Parathyroid adenoma (tissue), 2 donors: ENCODE measurements at regions not wholly inside any gene's neighbourhood (a gene's known extent, or its start where the extent isn't known, plus 50 kb on each side); places are given as distances from the start of the nearest gene placed in this dataset.

Source experiments
- H2AFZ ChIP-seq: fragments of 300-600 bp; sonication (generic); one replicate; pipeline ENCODE4 v1.7.0; 2017; ENCODE audit warnings: antibody characterized with exemption, mild to moderate bottlenecking
- H3K27ac ChIP-seq: fragments of 300-600 bp; sonication (generic); one replicate; pipeline ENCODE4 v1.7.0; 2017
- H3K27me3 ChIP-seq: fragments of 300-600 bp; sonication (generic); one replicate; pipeline ENCODE4 v1.7.0; 2017; ENCODE audit warnings: low read length; ENCODE audit not compliant: control insufficient read depth, insufficient read depth
- H3K36me3 ChIP-seq: fragments of 300-600 bp; sonication (generic); one replicate; pipeline ENCODE4 v1.7.0; 2017; ENCODE audit warnings: low read length; ENCODE audit not compliant: control insufficient read depth, insufficient read depth
- H3K4me1 ChIP-seq: fragments of 300-600 bp; sonication (generic); one replicate; pipeline ENCODE4 v1.7.0; 2017; ENCODE audit warnings: control low read depth
- H3K4me2 ChIP-seq: fragments of 300-600 bp; sonication (generic); one replicate; pipeline ENCODE4 v1.7.0; 2017; ENCODE audit warnings: low read length
- H3K4me3 ChIP-seq: fragments of 300-600 bp; sonication (generic); one replicate; pipeline ENCODE4 v1.7.0; 2017; ENCODE audit warnings: low read depth, low read length
- H3K79me2 ChIP-seq: fragments of 300-600 bp; sonication (generic); one replicate; pipeline ENCODE4 v1.7.0; 2017; ENCODE audit warnings: control low read depth
- H3K9ac ChIP-seq: fragments of 300-600 bp; sonication (generic); one replicate; pipeline ENCODE4 v1.7.0; 2017; ENCODE audit warnings: mild to moderate bottlenecking
- H3K9me3 ChIP-seq: fragments of 300-600 bp; sonication (generic); one replicate; pipeline ENCODE4 v1.7.0; 2017; ENCODE audit warnings: low read length; ENCODE audit not compliant: control insufficient read depth
- CTCF ChIP-seq: fragments of 300-600 bp; sonication (generic); IDR thresholded peaks from one replicate; pipeline ENCODE4 v1.7.0; 2017; ENCODE audit warnings: antibody characterized with exemption, mild to moderate bottlenecking
- donor health status: primary hyperparathyroidism.

- no peak overlapping the region for H3K27ac ChIP-seq
- H3K79me2 ChIP-seq: no peaks in the 10 kb centered on the region
- no peaks in the 10 kb centered on the region for H3K36me3 ChIP-seq
- no peak overlapping the region for H2AFZ ChIP-seq
- no peak for TF ChIP-seq CTCF
- no peaks in the 10 kb centered on the region for H3K4me1 ChIP-seq
- H3K9ac ChIP-seq: no peak overlapping the region
- H3K4me3 ChIP-seq: no peak overlapping the region
- no peaks in the 10 kb centered on the region for H3K27me3 ChIP-seq
- H3K9me3 ChIP-seq: no peaks in the 10 kb centered on the region
- no peak overlapping the region for H3K4me2 ChIP-seq
Observed at GRCh38 chr16:64094181-64094965, 1027.5 kb downstream of the CDH11 start.

GRCh38 chr16:64092271-64092670, 1029.6 kb downstream of the CDH11 start:
- no peaks in the 10 kb centered on the region for H3K79me2 ChIP-seq
- H2AFZ ChIP-seq: no peak overlapping the region
- H3K4me3 ChIP-seq: no peak overlapping the region
- no peak overlapping the region for H3K9ac ChIP-seq
- TF ChIP-seq CTCF: no peak
- H3K9me3 ChIP-seq: no peaks in the 10 kb centered on the region
- H3K4me1 ChIP-seq: peaks cover 8% of the 10 kb centered on the region
- H3K4me2 ChIP-seq: no peak overlapping the region
- H3K36me3 ChIP-seq: no peaks in the 10 kb centered on the region
- H3K27me3 ChIP-seq: no peaks in the 10 kb centered on the region
- H3K27ac ChIP-seq: no peak overlapping the region

- Histone ChIP-seq H3K4me2 (no peak overlapping the region), H3K27me3 (no peaks in the 10 kb centered on the region), H3K9ac (no peak overlapping the region), H3K36me3 (no peaks in the 10 kb centered on the region), H2AFZ (no peak overlapping the region), H3K27ac (no peak overlapping the region), H3K4me1 (peaks cover 11% of the 10 kb centered on the region), H3K9me3 (no peaks in the 10 kb centered on the region), H3K79me2 (no peaks in the 10 kb centered on the region), H3K4me3 (no peak overlapping the region)
- no peak for TF ChIP-seq CTCF
Observed at GRCh38 chr16:64090327-64090726, 1031.5 kb downstream of the CDH11 start.

- H2AFZ ChIP-seq: no peak overlapping the region
- H3K9ac ChIP-seq: no peak overlapping the region
- no peak overlapping the region for H3K4me2 ChIP-seq
- H3K4me3 ChIP-seq: no peak overlapping the region
- H3K79me2 ChIP-seq: no peaks in the 10 kb centered on the region
- no peaks in the 10 kb centered on the region for H3K36me3 ChIP-seq
- H3K27ac ChIP-seq: no peak overlapping the region
- peaks cover 15% of the 10 kb centered on the region for H3K4me1 ChIP-seq
- TF ChIP-seq CTCF: peak; percentile 31
- no peaks in the 10 kb centered on the region for H3K27me3 ChIP-seq
- H3K9me3 ChIP-seq: no peaks in the 10 kb centered on the region
Observed at GRCh38 chr16:64089697-64090096, 1032.2 kb downstream of the CDH11 start.

- no peaks in the 10 kb centered on the region for H3K27me3 ChIP-seq
- TF ChIP-seq CTCF: no peak
- H2AFZ ChIP-seq: peak overlapping the region; percentile 18
- H3K9ac ChIP-seq: no peak overlapping the region
- no peak overlapping the region for H3K27ac ChIP-seq
- no peak overlapping the region for H3K4me2 ChIP-seq
- H3K9me3 ChIP-seq: no peaks in the 10 kb centered on the region
- peaks cover 15% of the 10 kb centered on the region for H3K4me1 ChIP-seq
- H3K4me3 ChIP-seq: no peak overlapping the region
- no peaks in the 10 kb centered on the region for H3K36me3 ChIP-seq
- no peaks in the 10 kb centered on the region for H3K79me2 ChIP-seq
Observed at GRCh38 chr16:64088838-64089237, 1033.0 kb downstream of the CDH11 start.
